Peyer's patch (tissue), 4 donors: ENCODE measurements at regions not wholly inside any gene's neighbourhood (a gene's known extent, or its start where the extent isn't known, plus 50 kb on each side); places are given as distances from the start of the nearest gene placed in this dataset.

Experiments used
- POLR2A ChIP-seq, 2 donors: fragments of 450-650 bp; IDR thresholded peaks; one replicate each; pipeline ENCODE4 v1.5.1; 2017; ENCODE audit warnings: antibody characterized with exemption in 2 of 2, mild to moderate bottlenecking in 2 of 2, moderate library complexity in 2 of 2
- TF ChIP-seq, protein P1 (sequence below), 6 experiments: fragments of 450-650 bp in 4 of 6; fragments of 200-600 bp in 2 of 6; sonication (generic) in 1 of 6; IDR thresholded peaks; one replicate each; pipeline ENCODE4 v1.5.1; 2017 to 2019; ENCODE audit warnings: antibody characterized with exemption in 6 of 6, mild to moderate bottlenecking in 3 of 6, moderate library complexity in 1 of 6

DNA sequence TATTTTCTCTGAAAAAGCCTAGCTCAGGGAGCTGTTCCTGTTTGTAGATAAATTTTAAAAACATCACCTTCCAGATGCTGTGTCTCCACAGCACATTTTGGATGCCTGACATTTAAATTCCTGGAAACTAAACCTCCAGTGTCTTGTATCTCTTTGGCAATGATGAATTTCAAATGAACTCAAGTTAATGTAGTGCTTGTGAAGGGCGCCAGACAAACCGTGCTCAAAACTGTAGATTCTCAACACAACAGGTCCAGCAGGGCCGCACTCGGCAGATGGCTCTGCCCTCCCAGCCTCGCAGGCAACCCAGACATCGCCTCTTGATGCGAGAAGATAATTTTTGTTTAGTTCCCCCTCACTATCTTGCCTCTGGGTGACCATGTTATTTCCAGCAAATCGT is 432.9 kb downstream of the VRK1 start:
- TF ChIP-seq, protein P1, sequence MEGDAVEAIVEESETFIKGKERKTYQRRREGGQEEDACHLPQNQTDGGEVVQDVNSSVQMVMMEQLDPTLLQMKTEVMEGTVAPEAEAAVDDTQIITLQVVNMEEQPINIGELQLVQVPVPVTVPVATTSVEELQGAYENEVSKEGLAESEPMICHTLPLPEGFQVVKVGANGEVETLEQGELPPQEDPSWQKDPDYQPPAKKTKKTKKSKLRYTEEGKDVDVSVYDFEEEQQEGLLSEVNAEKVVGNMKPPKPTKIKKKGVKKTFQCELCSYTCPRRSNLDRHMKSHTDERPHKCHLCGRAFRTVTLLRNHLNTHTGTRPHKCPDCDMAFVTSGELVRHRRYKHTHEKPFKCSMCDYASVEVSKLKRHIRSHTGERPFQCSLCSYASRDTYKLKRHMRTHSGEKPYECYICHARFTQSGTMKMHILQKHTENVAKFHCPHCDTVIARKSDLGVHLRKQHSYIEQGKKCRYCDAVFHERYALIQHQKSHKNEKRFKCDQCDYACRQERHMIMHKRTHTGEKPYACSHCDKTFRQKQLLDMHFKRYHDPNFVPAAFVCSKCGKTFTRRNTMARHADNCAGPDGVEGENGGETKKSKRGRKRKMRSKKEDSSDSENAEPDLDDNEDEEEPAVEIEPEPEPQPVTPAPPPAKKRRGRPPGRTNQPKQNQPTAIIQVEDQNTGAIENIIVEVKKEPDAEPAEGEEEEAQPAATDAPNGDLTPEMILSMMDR (IDR thresholded peaks at IDR 0.05) = no peak
- no peak for TF ChIP-seq POLR2A (IDR thresholded peaks at IDR 0.05)
